ENCODE measurements at regions not wholly inside any gene's neighbourhood (a gene's known extent, or its start where the extent isn't known, plus 50 kb on each side); places are given as distances from the start of the nearest gene placed in this dataset.

GRCh38 chr18:53906681-53907080 lies 317.8 kb downstream of the MBD2 start:
- no peak for TF ChIP-seq CTCF (conservative IDR thresholded peaks at IDR 0.05; ENCODE audit: low read depth, low read length)
- no peak for TF ChIP-seq RCOR1 (IDR thresholded peaks at IDR 0.05; ENCODE audit: insufficient replicate concordance, low read length)
- no peak for TF ChIP-seq BHLHE40 (IDR thresholded peaks at IDR 0.05; ENCODE audit: low read depth, low read length)
- no peak for TF ChIP-seq POLR2A (IDR thresholded peaks at IDR 0.05; ENCODE audit: low read depth, low read length)
- TF ChIP-seq CEBPB (IDR thresholded peaks at IDR 0.05; ENCODE audit: low read depth, low read length), result no peak
- no peak for TF ChIP-seq RFX5 (IDR thresholded peaks at IDR 0.05; ENCODE audit: low read depth, low read length)
- TF ChIP-seq CHD1 (IDR thresholded peaks at IDR 0.05; ENCODE audit: low read depth, low read length), result no peak
- TF ChIP-seq RAD21 (IDR thresholded peaks at IDR 0.05; ENCODE audit: low read length), result no peak

Data from IMR-90 (cell line).